ENCODE measurements at regions not wholly inside any gene's neighbourhood (a gene's known extent, or its start where the extent isn't known, plus 50 kb on each side); places are given as distances from the start of the nearest gene placed in this dataset.

GRCh38 chr4:179804440-179804839 lies 2362.2 kb upstream of the AGA start:
- TF ChIP-seq CTCF (IDR thresholded peaks at IDR 0.05; ENCODE audit: low read depth, low read length, missing control alignments): no peak

DNA sequence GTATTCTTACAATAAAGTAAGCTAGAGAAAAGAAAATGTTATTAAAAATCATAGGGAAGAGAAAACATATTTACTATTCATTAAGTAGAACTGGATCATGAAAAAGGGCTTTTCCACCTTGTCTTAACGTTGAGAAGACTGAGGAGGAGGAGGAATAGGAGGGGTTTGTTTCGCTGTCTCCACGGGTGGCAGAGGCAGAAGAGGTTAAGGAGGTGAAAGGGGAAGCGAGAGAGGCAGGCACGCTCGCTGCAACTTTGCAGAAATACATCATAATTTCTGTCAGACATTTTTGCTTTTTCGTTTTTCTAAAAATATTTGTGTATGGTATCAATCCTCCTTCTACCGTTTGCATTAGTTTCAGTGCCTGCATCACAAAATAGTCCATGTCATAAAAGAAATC lies 2375.1 kb upstream of the AGA start:
- H3K4me3 ChIP-seq (ENCODE audit: low read depth, low read length): no peak overlapping the region
- in situ Hi-C loops (cut with HindIII; ENCODE audit: low sequenced_read_pairs): no loop called here
- no peak for DNase-seq (ENCODE audit: low read depth)
- TF ChIP-seq CTCF (IDR thresholded peaks at IDR 0.05; ENCODE audit: low read depth, low read length, missing control alignments): no peak

More at GRCh38 chr4:179804440-179804839, 2362.2 kb upstream of the AGA start:
- H3K4me3 ChIP-seq (ENCODE audit: low read depth, low read length): no peak overlapping the region
- DNase-seq (ENCODE audit: low read depth): peak; percentile 5
- in situ Hi-C loops (cut with HindIII; ENCODE audit: low sequenced_read_pairs): no loop called here

DNA sequence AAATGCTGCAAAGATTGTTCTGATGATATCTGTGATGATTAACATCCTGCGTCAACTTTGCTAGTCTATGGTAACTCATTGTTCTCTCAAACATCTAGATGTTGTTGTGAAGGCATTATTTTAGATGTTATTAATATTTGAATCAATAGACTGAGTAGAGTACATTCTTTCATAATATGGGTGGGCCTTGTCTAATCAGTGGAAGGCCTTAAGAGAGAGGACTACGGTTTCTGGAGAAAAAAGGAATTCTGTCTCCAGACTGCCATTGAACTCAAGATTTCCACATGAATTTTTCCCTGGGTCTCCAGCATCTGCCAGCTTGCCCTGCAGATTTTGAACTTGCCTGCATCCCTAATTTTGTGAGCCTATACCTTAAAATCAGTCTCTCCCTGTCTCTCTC lies 2381.1 kb upstream of the AGA start:
- H3K4me3 ChIP-seq (ENCODE audit: low read depth, low read length): no peak overlapping the region
- no peak for DNase-seq (ENCODE audit: low read depth)
- TF ChIP-seq CTCF (IDR thresholded peaks at IDR 0.05; ENCODE audit: low read depth, low read length, missing control alignments): no peak
- in situ Hi-C loops (cut with HindIII; ENCODE audit: low sequenced_read_pairs): no loop called here

DNA sequence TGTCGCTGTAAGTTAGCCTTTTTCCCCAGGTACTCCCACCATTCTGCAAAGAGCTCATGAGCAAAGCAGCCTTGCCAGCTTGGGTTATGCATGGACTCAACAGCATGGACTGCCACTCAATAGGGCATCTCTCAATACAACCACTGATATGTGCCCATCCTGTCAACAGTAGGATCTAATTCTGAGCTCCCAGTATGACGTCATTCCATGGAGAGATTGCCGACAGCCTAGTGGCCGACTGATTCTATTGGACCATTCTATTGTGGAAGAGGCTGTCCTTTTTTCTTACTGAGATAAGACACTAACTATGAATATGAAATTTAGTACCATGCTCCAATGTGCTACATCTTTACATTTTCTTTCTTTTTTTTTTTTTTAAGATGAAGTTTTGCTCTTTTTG lies 2389.0 kb upstream of the AGA start:
- TF ChIP-seq CTCF (IDR thresholded peaks at IDR 0.05; ENCODE audit: low read depth, low read length, missing control alignments): no peak
- no peak for DNase-seq (ENCODE audit: low read depth)
- H3K4me3 ChIP-seq (ENCODE audit: low read depth, low read length): no peak overlapping the region
- in situ Hi-C loops (cut with HindIII; ENCODE audit: low sequenced_read_pairs): no loop called here

DNA sequence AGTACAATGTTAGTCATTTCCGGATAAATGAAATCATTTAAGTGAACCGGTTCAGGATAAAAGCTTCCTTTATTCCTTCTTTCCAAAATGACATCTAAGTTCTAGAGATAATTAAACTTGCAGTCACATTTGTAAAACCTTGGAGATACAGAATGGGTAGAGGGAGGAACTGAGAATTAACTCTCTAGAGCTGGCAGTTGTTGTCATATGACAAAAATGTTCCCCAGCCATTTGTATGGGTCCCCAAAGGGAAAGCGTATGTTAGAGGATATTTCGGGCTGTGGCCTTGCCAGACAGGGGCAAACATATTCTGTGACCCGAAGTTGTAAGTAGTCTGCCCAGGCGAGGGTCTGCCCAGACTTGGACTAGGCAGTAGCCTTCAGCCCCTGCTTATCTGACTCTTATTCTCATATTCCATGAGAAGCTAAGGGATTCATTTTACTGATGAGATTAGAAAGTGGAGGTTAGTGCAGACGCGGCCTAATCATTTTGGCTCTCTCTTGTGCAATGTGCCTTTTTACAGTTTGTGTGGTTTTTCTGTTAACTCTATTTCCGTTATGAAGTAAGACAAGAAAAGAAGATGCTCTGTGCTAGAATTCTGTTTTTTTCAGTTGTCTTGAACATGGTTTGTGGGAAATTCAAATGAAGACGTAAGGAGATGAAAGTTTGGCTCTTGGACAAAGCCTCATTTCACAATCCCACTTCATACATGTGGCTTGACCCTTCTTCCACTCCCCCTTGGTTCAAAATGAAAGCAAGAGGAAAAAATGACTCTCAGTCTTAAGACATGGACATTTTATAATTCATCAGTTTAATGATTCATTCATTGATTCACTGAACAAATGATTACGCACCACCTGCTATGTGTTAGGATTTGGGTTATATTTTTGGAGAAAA lies 2394.2 kb upstream of the AGA start:
- DNase-seq (ENCODE audit: low read depth): peak; percentile 19
- in situ Hi-C loops (cut with HindIII; ENCODE audit: low sequenced_read_pairs): no loop called here
- TF ChIP-seq CTCF (IDR thresholded peaks at IDR 0.05; ENCODE audit: low read depth, low read length, missing control alignments): no peak
- H3K4me3 ChIP-seq (ENCODE audit: low read depth, low read length): no peak overlapping the region

DNA sequence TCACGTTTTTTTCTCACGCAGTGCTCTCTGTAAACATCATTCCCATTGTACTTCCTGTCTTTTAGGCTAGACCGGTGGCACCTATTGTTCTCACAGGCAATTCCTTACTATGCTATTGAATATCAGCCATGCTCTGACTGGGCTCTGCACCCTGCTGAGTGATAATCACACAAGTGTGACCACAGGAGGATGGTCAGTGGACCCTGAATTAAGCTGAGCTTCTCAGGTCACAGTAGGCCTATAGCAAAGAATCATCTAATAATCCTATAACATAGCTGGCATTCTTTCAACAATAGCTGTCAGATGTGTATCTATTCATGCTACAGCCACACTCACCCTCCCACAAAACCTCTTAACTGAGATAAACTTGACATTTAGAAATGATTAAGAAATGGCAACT lies 2399.8 kb upstream of the TENM3 start:
- in situ Hi-C loops (cut with HindIII; ENCODE audit: low sequenced_read_pairs): no loop called here
- DNase-seq (ENCODE audit: low read depth): no peak
- TF ChIP-seq CTCF (IDR thresholded peaks at IDR 0.05; ENCODE audit: low read depth, low read length, missing control alignments): no peak
- H3K4me3 ChIP-seq (ENCODE audit: low read depth, low read length): no peak overlapping the region

Measured in astrocyte of the cerebellum (primary cell).